Skeletal muscle cell (primary cell): ENCODE measurements at regions not wholly inside any gene's neighbourhood (a gene's known extent, or its start where the extent isn't known, plus 50 kb on each side); places are given as distances from the start of the nearest gene placed in this dataset.

Source experiments
- DNase-seq: peaks from one replicate; pipeline ENCODE4 v3.0.0-alpha.2; 2010; ENCODE audit warnings: low read depth
- H3K4me3 ChIP-seq: 2 replicates; pipeline ENCODE4 v1.5.1; 2011; ENCODE audit warnings: low read depth, mild to moderate bottlenecking, control low read depth, low read length, moderate library complexity

DNA sequence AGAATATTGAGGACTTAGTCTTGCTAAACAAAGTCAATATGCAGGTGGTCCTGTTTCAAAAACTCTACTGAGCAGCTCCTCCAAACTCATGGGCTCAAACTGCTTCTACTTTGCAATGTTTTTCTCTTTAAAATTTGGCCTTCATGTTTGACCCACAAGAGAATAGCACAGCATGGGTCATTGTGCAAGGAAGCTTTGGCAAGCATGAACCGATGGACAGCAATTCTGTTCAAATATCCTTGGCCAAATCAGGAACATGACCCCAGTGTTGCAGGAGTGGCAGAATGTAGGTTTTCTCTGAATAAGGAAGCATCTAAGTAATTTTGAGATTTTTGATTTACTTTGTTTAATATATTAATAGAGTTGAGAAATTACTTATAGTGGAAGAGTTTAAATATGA, 477.9 kb downstream of the KCNJ3 start:
- H3K4me3 ChIP-seq, result no peak overlapping the region
- DNase-seq, result no peak

DNA sequence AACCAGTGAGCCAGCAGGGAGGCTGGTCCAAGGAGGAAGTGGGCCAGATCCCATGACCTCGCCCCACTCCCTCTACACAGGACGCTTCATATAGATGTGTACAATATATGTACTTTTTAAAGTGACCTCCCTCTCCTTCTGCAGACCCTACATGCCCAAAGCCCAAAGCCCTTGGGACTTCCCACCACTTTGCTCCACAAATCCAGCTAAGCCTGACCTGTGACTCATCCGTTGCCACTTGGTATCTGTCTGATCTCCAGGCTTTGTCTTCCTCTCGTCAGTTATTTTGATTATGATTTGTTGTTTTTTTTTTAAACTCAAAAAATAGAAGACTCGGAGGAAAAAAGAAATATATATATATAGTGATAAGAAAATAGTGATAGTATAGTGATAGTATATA, 470.8 kb downstream of the KCNJ3 start:
- no peak overlapping the region for H3K4me3 ChIP-seq
- DNase-seq, result no peak

DNA sequence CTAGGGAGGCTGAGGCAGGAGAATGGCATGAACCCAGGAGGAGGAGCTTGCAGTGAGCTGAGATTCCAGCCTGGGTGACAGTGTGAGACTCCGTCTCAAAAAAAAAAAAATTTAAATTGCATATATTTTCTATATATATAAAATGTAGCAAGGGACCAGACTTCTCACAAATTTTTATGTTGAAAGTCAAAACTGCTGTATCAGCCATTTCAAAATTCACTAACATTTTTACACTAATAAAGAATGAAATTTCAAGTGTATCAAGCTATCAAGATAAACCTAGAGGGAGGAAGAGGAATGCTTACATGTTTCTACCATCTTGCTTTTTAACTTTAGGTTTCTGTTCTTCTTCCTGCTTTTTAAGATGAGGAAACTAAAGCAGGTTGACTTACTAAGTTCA, 464.0 kb downstream of the KCNJ3 start:
- DNase-seq, result no peak
- no peak overlapping the region for H3K4me3 ChIP-seq

DNA sequence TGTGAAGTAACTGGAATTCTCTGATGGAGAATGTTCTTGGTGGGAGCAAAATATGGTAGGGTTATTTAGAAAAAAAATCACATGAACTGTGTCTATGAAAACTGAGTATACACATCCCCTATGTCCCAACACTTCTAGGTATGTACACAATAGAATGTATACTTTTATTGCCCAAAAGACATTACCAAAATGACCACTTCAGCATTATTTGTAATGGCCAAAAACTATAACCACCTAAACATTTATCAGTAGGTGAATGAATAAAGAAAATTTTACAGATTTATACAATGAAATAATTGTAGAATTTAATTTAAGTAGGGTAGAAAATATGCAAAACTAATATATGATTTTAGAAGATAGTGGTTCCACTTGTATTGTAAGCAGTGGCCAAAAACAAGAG, 462.8 kb downstream of the KCNJ3 start:
- H3K4me3 ChIP-seq, result no peak overlapping the region
- DNase-seq, result no peak

DNA sequence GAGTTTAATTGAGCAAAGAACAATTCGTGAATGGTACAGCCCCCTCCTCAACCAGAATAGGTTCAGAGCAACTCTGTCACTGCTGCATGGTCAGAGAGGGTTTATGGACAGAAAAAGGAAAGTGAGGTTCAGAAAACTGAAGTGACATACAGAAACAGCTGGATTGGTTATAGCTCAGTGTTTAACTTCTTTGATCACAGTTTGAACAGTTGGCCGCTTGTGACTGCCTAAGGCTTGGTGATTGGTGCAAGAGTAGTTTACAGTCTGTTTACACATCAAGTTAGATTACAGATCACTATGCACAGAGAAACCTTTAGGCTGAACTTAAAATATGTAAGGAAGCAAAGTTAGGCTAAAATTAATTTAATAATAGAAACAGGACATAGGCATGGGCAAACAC, 459.2 kb downstream of the KCNJ3 start:
- no peak overlapping the region for H3K4me3 ChIP-seq
- DNase-seq, result no peak

DNA sequence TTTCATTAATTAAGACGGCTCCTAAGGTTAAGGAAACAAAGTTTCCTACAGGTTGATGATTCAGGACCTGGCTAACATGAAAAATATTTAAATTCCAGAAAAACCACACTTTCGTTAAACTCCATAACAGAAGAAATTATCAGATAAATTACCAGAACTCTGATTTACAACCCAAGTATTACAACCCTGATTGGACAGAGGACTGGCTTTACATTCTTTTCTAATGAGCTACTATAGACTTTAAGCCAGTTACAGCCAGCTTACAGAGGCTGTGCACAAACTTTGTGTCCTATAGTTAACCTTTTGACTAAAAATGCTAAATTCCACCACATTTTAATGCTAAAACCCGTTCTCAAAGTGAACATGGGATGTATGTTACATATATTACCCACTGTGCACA, 458.6 kb downstream of the KCNJ3 start:
- no peak overlapping the region for H3K4me3 ChIP-seq
- no peak for DNase-seq

DNA sequence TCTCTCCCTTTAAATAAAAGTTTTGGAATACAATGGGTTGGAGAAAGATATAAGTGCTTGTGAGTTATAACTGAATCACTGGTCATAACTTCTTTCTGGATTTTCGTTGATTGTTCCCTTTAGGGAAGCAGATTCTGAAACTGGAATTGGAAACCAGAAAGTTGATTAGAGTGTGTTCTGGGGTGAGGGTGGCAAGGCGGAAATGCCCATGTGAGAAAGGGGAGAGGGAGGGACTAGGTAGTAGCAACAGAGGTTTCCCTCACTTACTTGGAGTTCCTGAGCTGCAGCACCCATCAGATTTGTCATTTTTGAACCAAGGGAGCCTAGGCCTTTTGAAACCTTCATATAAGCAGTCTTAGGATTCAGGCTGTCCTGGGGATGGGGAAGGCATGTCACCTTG, 453.4 kb downstream of the KCNJ3 start:
- no peak overlapping the region for H3K4me3 ChIP-seq
- no peak for DNase-seq

DNA sequence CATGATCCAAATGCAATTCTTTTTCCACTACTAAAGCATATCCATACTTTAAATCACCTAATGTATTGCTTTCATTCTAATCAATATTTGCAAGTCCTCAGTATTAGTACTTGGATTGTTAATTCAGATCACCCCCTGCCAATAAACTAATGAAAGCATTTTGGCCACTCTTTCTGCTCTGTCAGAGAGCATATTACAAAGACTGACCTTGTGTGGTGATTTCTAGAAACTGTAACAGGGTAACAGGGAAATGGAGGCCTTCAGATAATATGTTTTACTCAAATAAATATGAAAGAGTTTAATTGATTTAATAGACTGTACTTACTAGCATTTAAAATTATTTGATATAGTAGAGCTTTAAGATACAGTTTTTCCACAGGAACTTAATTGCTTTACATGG, 453.0 kb downstream of the KCNJ3 start:
- no peak overlapping the region for H3K4me3 ChIP-seq
- no peak for DNase-seq

DNA sequence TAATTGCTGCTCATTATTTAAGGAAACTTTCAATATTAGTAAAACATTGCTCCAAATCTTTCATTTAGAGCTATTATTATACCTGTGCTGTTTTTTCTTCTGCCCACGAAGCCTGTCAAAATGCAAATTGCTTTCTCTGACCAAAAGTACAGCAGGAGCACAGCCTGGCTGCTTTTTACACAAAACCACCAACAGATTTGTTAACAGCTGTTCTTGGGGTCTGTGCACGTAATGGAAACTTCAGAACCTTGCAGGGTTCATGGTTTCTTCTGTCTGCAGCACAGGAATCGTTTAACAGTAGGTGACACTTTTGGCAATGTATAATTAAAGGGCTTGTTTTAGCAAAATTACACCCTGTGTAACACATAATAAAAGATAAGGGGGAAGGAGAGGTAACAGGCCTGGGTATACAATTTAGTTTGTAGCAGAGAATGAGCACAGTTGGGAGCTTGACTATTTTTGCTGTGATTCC, 447.3 kb downstream of the KCNJ3 start:
- no peak overlapping the region for H3K4me3 ChIP-seq
- DNase-seq, result no peak

DNA sequence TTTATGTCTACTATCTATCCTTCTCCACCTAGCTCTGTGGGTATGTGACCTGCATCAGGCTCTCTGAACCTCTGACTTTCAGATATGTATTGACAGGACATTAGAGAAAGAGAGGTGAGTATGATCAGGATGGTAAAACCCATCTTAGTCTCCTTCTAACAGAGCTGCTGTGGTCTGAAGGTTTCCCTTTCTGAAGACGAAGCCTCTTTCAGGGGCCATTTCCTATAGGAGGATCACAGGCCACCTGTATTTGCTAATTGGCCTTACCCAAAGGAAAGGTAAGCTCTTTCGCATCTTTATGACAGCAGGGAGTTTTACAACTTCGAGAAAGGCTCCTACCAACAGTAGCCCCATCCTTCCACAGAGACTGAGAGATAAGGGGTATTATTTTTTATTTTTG, 442.9 kb downstream of the KCNJ3 start:
- no peak overlapping the region for H3K4me3 ChIP-seq
- DNase-seq, result no peak

DNA sequence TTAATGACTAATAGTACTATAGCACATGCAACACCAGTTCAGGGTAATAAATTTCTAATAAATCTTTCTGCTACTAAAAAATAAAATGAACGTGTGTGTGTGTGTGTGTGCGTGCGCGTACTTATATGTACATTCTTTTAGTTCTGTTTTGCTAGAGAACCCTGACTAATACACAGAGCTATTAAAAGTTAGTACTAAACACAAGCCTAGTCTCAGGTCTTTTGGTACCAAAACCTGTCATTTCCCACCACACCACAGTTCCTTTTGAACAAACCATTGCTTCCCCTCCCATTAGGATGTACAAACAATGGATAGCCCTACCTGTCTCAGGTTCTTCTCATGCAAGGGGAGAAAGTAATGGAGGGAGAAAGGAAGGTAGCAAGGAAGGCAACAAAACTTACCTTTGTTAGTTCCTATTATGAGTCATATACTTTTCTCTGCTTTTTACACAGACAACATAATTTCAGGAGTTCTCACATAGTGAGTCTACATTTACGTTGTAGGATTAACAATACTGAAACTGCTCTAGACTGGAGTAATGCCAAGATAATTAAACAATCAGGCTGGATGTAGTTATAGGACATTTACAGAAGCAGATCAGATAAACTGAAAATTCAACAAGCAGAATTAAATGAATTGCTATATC, 427.2 kb downstream of the KCNJ3 start:
- no peak overlapping the region for H3K4me3 ChIP-seq
- no peak for DNase-seq

DNA sequence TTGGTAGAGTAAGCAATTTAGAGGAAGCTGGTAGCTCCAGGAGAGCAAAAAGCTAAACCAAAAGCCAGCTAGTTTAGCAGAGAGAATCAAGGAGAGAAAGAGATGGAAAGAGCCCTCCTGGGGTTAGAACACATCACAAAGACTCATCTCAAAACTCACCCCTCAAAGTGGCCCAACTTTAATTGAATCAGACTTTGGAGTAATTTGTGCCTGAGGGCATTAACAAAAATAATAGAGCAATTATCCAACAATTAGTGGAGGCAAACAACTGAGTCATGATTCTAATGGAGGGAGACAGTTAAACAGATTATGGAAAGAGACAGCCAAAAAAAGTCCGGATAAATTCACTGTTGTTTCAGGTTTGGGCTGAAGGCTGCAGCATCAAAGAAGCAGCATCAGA, 417.4 kb downstream of the KCNJ3 start:
- no peak for DNase-seq
- no peak overlapping the region for H3K4me3 ChIP-seq

DNA sequence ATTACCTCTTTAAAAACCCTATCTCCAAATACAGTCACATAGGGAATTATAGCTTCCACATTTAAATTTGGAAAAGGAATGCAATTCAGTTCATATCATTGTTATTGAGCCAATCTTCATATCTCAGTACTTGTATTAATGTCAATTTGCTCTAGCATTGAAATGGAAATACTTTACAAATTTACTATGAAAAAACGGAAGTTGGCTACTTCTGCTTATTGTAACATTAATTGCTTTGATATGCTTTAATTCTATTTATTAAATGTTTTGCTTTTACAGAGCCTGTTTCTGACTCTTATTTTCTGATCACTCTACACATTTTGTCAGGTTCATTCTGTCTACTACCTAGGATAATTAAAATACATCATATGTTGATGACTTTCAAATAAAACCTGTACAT, 412.6 kb downstream of the KCNJ3 start:
- no peak overlapping the region for H3K4me3 ChIP-seq
- DNase-seq, result no peak

DNA sequence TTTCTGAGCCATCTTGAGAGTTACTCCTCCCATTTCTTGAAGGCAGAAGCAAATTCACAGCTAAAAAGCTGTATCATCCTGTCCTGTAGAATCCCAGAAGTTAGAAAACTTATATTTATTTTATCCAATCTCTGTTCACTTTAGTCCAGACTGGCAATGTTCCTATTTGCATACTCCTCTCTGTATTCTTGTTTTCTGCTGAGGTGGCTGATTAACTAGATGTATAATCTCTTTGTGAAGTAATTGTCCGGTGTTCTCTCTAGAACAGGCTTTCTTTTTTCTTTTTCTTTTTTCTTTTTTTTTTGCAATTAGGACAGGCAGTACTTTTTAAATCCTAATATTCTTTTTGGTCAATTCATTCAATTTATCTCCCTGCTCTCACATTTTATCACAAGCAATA, 411.0 kb downstream of the KCNJ3 start:
- no peak overlapping the region for H3K4me3 ChIP-seq
- no peak for DNase-seq

DNA sequence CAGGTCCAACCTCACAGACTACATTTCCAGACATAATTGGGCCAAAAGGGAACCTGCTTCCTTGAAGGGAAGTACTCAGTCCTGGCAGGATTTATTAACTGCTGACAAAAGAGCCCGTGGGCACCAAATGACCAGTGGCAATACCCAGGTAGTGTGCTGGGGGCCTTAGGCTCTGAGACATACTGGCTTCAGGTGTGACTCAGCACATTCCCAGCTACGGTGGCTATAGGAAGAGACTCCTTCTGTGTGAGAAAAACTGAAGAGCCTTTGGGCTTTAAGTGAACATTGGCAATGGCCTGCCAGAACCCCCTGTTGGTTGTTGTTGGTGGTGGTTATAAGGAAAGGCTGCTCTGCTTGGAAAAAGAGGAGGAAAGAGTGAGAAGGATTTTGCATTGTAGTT, 401.8 kb downstream of the KCNJ3 start:
- no peak for DNase-seq
- H3K4me3 ChIP-seq, result no peak overlapping the region

DNA sequence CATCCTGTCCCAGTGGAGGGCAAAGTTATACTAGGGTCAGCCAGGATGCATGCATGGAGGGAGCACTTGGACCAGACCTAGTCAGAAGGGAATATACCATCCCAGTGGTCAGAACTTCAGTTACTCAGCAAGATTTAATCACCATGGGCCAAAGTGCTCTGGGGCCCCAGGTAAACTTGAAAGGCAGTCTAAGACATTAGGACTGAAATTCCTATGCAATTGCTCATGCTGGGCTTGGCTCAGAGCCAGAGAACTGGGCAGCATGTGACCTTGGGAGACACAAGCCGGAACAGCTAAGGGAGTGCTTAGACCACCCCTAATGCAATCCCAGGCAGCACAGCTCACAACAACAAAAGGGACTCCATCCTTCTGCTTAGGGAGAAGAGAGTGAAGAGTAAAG, 401.3 kb downstream of the KCNJ3 start:
- no peak overlapping the region for H3K4me3 ChIP-seq
- no peak for DNase-seq

DNA sequence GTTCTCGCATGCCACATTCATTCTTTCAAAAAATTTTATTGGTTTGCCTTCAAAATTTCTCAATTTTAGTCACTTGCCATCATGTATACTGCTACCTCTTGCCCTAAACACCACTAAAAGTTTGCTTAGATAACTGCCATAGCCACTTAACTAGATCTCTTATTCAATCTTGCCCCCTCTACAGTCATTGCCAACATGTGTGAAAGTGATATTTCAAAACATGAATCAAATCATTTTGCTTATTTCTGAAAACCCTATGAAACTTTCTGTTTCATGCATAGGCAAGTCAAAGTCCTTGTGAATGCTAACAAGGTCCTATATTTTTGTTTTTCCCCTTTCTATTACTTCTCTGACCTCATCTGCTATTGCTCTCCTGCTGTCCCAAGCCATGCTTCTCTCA, 397.1 kb downstream of the KCNJ3 start:
- DNase-seq, result no peak
- H3K4me3 ChIP-seq, result no peak overlapping the region

DNA sequence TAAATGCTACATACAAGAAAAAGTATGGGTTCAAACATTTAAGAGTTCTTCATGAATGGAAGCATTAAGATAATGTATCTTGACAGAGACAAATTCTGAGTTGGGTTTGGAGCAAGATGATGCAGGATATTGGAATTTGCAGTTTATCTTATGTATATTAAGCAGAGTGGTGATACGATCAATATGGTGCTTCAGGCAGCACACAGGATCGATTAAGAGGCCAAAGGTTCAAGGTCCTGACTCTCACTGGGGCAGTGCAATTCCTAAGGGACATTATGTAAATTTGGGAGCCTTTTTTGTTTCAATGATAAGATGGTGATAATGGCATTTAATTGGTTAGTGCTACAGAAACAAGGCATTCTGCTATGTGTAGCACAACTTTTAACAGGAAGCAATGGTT, 381.9 kb downstream of the KCNJ3 start:
- no peak overlapping the region for H3K4me3 ChIP-seq
- no peak for DNase-seq

DNA sequence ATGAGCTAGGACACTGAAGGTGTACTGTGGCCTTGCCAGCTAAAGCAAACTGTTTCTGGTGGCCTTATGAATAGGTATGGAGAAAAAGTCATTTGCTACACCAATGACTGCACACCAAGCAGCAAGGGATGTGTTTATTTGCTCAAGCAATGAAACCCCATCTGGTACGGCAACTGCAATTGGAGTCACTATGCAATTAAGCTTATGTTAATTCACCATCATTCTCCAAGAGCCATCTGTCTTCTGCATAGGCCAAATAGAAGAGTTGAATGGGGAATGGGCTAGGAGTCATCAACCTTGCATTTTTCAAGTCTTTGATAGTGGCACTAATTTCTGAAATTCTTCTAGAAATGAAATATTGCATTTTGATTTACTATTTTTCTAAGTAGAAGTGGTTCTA, 372.0 kb downstream of the KCNJ3 start:
- no peak overlapping the region for H3K4me3 ChIP-seq
- no peak for DNase-seq

DNA sequence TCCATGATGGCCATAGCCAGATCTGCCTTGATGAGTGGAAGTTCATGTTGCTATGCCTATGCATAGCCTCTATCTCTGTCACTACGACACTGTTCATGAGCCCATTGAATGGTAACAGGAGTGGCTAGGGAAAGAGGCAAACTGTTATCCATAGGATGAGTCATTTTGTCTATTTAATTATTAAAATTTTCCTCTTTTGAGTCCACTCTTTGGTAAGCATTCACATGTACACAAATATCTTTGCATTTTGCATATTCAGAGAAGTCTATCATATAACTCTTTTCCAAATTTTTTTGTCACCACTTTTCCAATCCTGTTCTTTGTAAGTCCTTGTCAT, 364.4 kb downstream of the KCNJ3 start:
- H3K4me3 ChIP-seq, result no peak overlapping the region

DNA sequence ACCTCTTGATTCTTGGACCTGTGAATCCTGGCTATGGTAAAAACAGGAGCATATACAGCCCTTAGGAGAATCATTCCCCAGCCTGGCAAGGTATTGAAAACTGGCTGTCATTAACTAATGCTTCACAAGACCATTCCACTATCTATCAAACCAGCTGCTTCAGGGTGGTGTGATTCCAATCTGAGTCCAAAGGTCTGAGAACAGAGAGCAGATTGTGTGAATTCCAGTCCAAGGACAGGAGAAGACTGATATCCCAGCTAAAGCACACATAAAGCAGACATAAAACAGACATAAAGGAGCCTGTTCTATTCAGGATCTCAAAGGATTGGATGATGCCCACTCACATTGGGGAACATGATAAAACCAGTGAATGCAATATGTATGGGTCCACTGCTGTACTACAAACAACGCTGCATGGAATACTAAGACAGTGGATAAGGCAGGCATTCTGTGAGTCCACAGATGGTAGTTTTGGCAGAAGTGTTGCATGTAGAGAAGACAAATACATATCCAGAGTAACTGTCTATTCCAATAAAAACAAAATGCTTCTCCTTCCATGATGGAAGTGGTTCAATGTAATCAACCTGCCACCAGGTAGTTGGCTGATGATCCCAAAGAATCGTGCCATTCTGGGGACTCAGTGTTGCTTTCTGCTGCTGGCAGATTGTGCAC, 363.9 kb downstream of the KCNJ3 start:
- H3K4me3 ChIP-seq, result no peak overlapping the region
- no peak for DNase-seq

More for the DNA sequence above, 364.4 kb downstream of the KCNJ3 start:
- no peak for DNase-seq

DNA sequence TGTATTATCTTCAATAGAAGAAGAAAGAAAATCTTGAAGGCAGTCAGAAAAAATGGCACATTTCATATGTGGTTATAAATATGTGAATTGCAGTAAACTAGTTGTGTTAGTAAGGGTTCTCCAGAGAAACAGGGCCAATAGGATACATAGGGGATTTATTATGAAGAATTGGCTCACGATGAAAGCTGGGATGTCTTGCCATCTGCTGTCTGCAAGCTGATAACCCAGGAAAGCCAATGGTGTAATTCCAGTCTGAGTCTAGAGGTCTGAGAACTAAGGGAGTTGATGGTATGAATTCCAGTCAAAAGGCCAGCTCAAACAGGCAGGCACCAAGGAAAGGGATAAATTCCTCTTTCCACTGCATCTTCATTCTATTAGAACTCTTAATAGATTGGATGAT, 362.4 kb downstream of the KCNJ3 start:
- H3K4me3 ChIP-seq, result no peak overlapping the region
- DNase-seq, result no peak
